GM19455 (cell line): ENCODE measurements at regions not wholly inside any gene's neighbourhood (a gene's known extent, or its start where the extent isn't known, plus 50 kb on each side); places are given as distances from the start of the nearest gene placed in this dataset.
"Not testable (repeated sequence)": the region's sequence is repeated elsewhere in the genome, so short reads cannot be mapped to it uniquely, and the experiment has no call there.

Experiments
- ATAC-seq: cut with Tn5 transposase; IDR thresholded peaks from one replicate; pipeline ENCODE4 v1.9.1; 2021; ENCODE audit not compliant: unreplicated experiment

GRCh38 chr11:115613004-115613403 lies 108.8 kb upstream of the CADM1 start:
- no peak for ATAC-seq

- ATAC-seq = no peak
Measured at GRCh38 chr11:115612046-115612730, 108.0 kb upstream of the CADM1 start.

GRCh38 chr11:115611343-115611742 lies 107.1 kb upstream of the CADM1 start:
- ATAC-seq = no peak

- no peak for ATAC-seq
Measured at GRCh38 chr11:115610908-115611307, 106.7 kb upstream of the CADM1 start.

- not testable (repeated sequence) for ATAC-seq
Measured at GRCh38 chr11:115610234-115610633, 106.0 kb upstream of the CADM1 start.

- no peak for ATAC-seq
Measured at GRCh38 chr11:115608976-115609375, 104.8 kb upstream of the CADM1 start.

- no peak for ATAC-seq
Measured at GRCh38 chr11:115607621-115608221, 103.5 kb upstream of the CADM1 start.

GRCh38 chr11:115606498-115607220 lies 102.4 kb upstream of the CADM1 start:
- no peak for ATAC-seq

GRCh38 chr11:115605871-115606497 lies 101.8 kb upstream of the CADM1 start:
- no peak for ATAC-seq

GRCh38 chr11:115605397-115605796 lies 101.2 kb upstream of the CADM1 start:
- not testable (repeated sequence) for ATAC-seq

GRCh38 chr11:115599125-115599524 lies 94.9 kb upstream of the CADM1 start:
- no peak for ATAC-seq

GRCh38 chr11:115598257-115598901 lies 94.2 kb upstream of the CADM1 start:
- no peak for ATAC-seq

- ATAC-seq = no peak
Measured at GRCh38 chr11:115591380-115591779, 87.2 kb upstream of the CADM1 start.

GRCh38 chr11:115590254-115590653 lies 86.0 kb upstream of the CADM1 start:
- ATAC-seq = no peak

GRCh38 chr11:115587718-115588342 lies 83.6 kb upstream of the CADM1 start:
- no peak for ATAC-seq

- peak; percentile 96 for ATAC-seq
Measured at GRCh38 chr11:115585361-115586024, 81.3 kb upstream of the CADM1 start.

GRCh38 chr11:115581871-115582639 lies 77.8 kb upstream of the CADM1 start:
- ATAC-seq = no peak

GRCh38 chr11:115580927-115581680 lies 76.9 kb upstream of the CADM1 start:
- ATAC-seq = no peak

- ATAC-seq = no peak
Measured at GRCh38 chr11:115580416-115580815, 76.2 kb upstream of the CADM1 start.
